ENCODE measurements at regions not wholly inside any gene's neighbourhood (a gene's known extent, or its start where the extent isn't known, plus 50 kb on each side); places are given as distances from the start of the nearest gene placed in this dataset.

DNA sequence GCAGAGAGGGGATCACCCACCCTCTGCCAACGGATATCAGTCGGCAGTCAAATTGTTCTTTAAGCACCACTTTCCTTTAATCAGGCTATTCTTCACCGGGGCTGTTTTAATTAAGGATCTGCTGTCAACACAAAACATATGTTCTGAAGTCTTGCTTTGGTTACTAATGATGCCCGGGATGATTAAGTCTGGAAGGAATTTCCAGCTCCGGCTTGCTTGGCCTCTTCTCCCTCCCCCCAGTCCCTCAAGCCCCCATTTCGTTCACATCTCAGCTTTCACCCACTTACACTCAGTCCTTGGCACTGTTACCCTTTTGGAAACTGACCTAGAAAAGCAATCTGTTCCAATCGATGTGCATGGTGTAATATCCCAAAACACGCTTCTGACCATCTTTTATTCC, 74.7 kb downstream of the MSX2 start:
- DNase-seq (ENCODE audit: low spot score) = no peak

DNA sequence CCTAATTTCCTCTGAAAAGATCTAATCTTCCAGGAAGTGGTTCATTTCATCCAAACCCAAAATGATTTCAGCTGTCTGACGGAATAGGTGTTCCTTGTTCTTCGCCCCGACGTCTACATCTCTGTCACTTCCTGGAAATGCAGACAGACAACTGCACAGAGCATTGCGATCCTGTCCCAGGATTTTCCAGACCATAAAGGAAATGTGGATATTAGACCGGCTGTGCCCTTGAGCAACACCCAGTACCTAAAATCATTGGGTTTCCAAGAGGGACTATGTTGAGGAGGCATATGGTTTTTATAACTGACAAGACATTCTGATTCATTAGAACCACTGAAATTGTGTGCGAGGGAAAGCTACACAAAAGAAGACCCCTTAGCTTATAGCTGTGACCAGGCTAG, 74.2 kb downstream of the MSX2 start:
- peaks cover 15% of the 10 kb centered on the region for H3K9me3 Mint-ChIP-seq
- TF ChIP-seq, protein P1, sequence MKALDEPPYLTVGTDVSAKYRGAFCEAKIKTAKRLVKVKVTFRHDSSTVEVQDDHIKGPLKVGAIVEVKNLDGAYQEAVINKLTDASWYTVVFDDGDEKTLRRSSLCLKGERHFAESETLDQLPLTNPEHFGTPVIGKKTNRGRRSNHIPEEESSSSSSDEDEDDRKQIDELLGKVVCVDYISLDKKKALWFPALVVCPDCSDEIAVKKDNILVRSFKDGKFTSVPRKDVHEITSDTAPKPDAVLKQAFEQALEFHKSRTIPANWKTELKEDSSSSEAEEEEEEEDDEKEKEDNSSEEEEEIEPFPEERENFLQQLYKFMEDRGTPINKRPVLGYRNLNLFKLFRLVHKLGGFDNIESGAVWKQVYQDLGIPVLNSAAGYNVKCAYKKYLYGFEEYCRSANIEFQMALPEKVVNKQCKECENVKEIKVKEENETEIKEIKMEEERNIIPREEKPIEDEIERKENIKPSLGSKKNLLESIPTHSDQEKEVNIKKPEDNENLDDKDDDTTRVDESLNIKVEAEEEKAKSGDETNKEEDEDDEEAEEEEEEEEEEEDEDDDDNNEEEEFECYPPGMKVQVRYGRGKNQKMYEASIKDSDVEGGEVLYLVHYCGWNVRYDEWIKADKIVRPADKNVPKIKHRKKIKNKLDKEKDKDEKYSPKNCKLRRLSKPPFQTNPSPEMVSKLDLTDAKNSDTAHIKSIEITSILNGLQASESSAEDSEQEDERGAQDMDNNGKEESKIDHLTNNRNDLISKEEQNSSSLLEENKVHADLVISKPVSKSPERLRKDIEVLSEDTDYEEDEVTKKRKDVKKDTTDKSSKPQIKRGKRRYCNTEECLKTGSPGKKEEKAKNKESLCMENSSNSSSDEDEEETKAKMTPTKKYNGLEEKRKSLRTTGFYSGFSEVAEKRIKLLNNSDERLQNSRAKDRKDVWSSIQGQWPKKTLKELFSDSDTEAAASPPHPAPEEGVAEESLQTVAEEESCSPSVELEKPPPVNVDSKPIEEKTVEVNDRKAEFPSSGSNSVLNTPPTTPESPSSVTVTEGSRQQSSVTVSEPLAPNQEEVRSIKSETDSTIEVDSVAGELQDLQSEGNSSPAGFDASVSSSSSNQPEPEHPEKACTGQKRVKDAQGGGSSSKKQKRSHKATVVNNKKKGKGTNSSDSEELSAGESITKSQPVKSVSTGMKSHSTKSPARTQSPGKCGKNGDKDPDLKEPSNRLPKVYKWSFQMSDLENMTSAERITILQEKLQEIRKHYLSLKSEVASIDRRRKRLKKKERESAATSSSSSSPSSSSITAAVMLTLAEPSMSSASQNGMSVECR (CRISPR knock-in tag; IDR thresholded peaks at IDR 0.05; ENCODE audit: borderline replicate concordance) = no peak
- TF ChIP-seq, protein P2, sequence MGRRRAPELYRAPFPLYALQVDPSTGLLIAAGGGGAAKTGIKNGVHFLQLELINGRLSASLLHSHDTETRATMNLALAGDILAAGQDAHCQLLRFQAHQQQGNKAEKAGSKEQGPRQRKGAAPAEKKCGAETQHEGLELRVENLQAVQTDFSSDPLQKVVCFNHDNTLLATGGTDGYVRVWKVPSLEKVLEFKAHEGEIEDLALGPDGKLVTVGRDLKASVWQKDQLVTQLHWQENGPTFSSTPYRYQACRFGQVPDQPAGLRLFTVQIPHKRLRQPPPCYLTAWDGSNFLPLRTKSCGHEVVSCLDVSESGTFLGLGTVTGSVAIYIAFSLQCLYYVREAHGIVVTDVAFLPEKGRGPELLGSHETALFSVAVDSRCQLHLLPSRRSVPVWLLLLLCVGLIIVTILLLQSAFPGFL (CRISPR knock-in tag; IDR thresholded peaks at IDR 0.05; ENCODE audit: borderline replicate concordance) = no peak
- TF ChIP-seq JUN (CRISPR knock-in tag; IDR thresholded peaks at IDR 0.05) = no peak
- TF ChIP-seq SMAD3 (CRISPR knock-in tag; IDR thresholded peaks at IDR 0.05; ENCODE audit: borderline replicate concordance) = no peak
- no peak for TF ChIP-seq NFE2L1 (CRISPR knock-in tag; IDR thresholded peaks at IDR 0.05)
- TF ChIP-seq NFATC4 (CRISPR knock-in tag; IDR thresholded peaks at IDR 0.05) = no peak
- TF ChIP-seq, protein P3, sequence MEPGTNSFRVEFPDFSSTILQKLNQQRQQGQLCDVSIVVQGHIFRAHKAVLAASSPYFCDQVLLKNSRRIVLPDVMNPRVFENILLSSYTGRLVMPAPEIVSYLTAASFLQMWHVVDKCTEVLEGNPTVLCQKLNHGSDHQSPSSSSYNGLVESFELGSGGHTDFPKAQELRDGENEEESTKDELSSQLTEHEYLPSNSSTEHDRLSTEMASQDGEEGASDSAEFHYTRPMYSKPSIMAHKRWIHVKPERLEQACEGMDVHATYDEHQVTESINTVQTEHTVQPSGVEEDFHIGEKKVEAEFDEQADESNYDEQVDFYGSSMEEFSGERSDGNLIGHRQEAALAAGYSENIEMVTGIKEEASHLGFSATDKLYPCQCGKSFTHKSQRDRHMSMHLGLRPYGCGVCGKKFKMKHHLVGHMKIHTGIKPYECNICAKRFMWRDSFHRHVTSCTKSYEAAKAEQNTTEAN (CRISPR knock-in tag; IDR thresholded peaks at IDR 0.05) = no peak
- no peak for TF ChIP-seq ZNF396 (CRISPR knock-in tag; IDR thresholded peaks at IDR 0.05; ENCODE audit: borderline replicate concordance)
- no peak for TF ChIP-seq OVOL2 (CRISPR knock-in tag; IDR thresholded peaks at IDR 0.05; ENCODE audit: borderline replicate concordance)
- no peak for TF ChIP-seq ETV6 (CRISPR knock-in tag; IDR thresholded peaks at IDR 0.05)
- TF ChIP-seq IRF2 (CRISPR knock-in tag; IDR thresholded peaks at IDR 0.05; ENCODE audit: borderline replicate concordance, low read depth) = no peak
- TF ChIP-seq, protein P4, sequence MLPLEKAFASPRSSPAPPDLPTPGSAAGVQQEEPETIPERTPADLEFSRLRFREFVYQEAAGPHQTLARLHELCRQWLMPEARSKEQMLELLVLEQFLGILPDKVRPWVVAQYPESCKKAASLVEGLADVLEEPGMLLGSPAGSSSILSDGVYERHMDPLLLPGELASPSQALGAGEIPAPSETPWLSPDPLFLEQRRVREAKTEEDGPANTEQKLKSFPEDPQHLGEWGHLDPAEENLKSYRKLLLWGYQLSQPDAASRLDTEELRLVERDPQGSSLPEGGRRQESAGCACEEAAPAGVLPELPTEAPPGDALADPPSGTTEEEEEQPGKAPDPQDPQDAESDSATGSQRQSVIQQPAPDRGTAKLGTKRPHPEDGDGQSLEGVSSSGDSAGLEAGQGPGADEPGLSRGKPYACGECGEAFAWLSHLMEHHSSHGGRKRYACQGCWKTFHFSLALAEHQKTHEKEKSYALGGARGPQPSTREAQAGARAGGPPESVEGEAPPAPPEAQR (CRISPR knock-in tag; IDR thresholded peaks at IDR 0.05) = no peak
- TF ChIP-seq, protein P5, sequence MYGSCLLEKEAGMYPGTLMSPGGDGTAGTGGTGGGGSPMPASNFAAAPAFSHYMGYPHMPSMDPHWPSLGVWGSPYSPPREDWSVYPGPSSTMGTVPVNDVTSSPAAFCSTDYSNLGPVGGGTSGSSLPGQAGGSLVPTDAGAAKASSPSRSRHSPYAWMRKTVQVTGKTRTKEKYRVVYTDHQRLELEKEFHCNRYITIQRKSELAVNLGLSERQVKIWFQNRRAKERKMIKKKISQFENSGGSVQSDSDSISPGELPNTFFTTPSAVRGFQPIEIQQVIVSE (CRISPR knock-in tag; IDR thresholded peaks at IDR 0.05; ENCODE audit: borderline replicate concordance) = no peak
- TF ChIP-seq HMGA2 (CRISPR knock-in tag; IDR thresholded peaks at IDR 0.05) = no peak

More for the DNA sequence above, 74.7 kb downstream of the MSX2 start:
- Mint-ChIP-seq H3K9me3 (peaks cover 15% of the 10 kb centered on the region), H3K4me3 (no peak overlapping the region), H3K27me3 (ENCODE audit: low read depth) (no peaks in the 10 kb centered on the region), H3K36me3 (no peaks in the 10 kb centered on the region), H3K27ac (no peak overlapping the region), H3K4me1 (peaks cover 10% of the 10 kb centered on the region)
- ChIA-PET CTCF (interaction anchor here (1.5 kb wide), 1 partner anchor 379 kb away, joined by 3 read pairs; no protein-coding TSS in a partner anchor), POLR2A (no interaction called here)
- TF ChIP-seq, protein P6, sequence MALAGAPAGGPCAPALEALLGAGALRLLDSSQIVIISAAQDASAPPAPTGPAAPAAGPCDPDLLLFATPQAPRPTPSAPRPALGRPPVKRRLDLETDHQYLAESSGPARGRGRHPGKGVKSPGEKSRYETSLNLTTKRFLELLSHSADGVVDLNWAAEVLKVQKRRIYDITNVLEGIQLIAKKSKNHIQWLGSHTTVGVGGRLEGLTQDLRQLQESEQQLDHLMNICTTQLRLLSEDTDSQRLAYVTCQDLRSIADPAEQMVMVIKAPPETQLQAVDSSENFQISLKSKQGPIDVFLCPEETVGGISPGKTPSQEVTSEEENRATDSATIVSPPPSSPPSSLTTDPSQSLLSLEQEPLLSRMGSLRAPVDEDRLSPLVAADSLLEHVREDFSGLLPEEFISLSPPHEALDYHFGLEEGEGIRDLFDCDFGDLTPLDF (CRISPR knock-in tag; IDR thresholded peaks at IDR 0.05) = no peak
- no peak for TF ChIP-seq JAZF1 (CRISPR knock-in tag; IDR thresholded peaks at IDR 0.05)
- TF ChIP-seq, protein P7, sequence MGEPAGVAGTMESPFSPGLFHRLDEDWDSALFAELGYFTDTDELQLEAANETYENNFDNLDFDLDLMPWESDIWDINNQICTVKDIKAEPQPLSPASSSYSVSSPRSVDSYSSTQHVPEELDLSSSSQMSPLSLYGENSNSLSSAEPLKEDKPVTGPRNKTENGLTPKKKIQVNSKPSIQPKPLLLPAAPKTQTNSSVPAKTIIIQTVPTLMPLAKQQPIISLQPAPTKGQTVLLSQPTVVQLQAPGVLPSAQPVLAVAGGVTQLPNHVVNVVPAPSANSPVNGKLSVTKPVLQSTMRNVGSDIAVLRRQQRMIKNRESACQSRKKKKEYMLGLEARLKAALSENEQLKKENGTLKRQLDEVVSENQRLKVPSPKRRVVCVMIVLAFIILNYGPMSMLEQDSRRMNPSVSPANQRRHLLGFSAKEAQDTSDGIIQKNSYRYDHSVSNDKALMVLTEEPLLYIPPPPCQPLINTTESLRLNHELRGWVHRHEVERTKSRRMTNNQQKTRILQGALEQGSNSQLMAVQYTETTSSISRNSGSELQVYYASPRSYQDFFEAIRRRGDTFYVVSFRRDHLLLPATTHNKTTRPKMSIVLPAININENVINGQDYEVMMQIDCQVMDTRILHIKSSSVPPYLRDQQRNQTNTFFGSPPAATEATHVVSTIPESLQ (CRISPR knock-in tag; IDR thresholded peaks at IDR 0.05) = no peak
- TF ChIP-seq, protein P2 (CRISPR knock-in tag; IDR thresholded peaks at IDR 0.05; ENCODE audit: borderline replicate concordance) = no peak
- TF ChIP-seq, protein P8, sequence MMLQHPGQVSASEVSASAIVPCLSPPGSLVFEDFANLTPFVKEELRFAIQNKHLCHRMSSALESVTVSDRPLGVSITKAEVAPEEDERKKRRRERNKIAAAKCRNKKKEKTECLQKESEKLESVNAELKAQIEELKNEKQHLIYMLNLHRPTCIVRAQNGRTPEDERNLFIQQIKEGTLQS (CRISPR knock-in tag; conservative IDR thresholded peaks at IDR 0.05) = no peak
- no peak for ATAC-seq

More for the DNA sequence above, 74.2 kb downstream of the MSX2 start:
- Mint-ChIP-seq H3K27ac (no peak overlapping the region), H3K4me1 (peaks cover 12% of the 10 kb centered on the region), H3K4me3 (no peak overlapping the region), H3K27me3 (ENCODE audit: low read depth) (no peaks in the 10 kb centered on the region), H3K36me3 (no peaks in the 10 kb centered on the region)
- CTCF ChIA-PET = interaction anchor here (1.5 kb wide), 1 partner anchor 379 kb away, joined by 3 read pairs; no protein-coding TSS in a partner anchor
- DNase-seq (ENCODE audit: low spot score) = no peak
- ATAC-seq = no peak
- POLR2A ChIA-PET = no interaction called here

All from WTC11 (cell line).